ENCODE measurements at regions not wholly inside any gene's neighbourhood (a gene's known extent, or its start where the extent isn't known, plus 50 kb on each side); places are given as distances from the start of the nearest gene placed in this dataset.
"Not testable (repeated sequence)": the region's sequence is repeated elsewhere in the genome, so short reads cannot be mapped to it uniquely, and the experiment has no call there.

DNA sequence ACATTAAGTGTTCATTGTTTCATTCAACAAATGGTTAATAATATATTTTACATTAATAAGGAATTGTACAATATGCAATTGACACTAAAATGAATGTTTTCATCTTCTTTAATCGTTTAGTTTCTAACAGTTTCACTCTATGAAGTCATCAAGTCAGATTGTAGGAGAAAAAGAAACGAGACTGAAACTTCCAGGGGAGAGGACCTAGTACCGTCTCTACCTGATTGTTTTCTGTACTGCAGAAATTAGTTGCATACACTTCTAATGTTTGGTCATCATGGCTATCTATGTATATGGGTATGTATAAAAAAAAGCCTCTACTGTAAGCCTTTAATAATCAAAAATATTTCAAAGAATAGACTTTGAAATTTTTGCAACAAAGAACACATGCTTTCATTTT is 1350.9 kb downstream of the ARAP2 start:
- DNase-seq (ENCODE audit: low spot score), result no peak

- DNase-seq (ENCODE audit: low spot score), result no peak
These were observed 1324.3 kb downstream of the ARAP2 start for GRCh38 chr4:34920032-34920431.

DNA sequence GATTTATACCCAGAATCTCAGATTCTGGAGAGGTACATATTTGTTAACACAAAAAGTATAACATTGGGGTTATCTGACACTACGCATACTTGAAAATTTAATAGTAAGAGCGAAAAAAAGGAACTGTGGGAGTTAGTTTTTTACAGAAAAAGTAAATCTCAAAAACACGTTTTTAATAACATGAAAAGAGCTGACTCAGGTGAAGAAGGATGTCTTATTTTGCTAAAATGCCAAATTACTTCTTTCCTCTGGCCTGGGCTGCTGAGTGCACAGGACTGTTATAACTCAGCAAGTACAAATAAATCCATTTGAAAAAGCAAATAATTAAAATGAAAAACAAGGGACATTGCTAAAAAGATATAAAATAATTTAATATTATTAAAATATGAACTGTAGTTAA is 1322.9 kb downstream of the ARAP2 start:
- no peak for DNase-seq (ENCODE audit: low spot score)

DNA sequence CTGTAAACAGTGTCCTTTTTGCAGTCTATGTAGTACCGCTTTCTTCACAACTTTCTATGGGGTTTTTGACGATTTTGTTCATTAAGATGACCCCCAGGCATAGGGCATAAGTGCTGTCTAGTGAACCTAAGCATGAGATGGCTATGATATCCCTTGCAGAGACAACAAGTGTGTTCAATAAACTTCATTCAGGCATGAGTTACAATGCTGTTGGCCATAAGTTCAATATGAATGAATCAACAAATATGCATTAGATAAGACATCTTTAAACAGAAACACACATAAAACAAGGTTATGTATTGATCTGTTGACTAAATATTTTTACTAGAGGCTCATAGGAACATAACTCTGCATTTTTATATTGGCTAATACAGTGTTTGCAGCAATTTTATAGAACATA is 1322.0 kb downstream of the ARAP2 start:
- no peak for DNase-seq (ENCODE audit: low spot score)

GRCh38 chr4:34932591-34932990 is 1311.7 kb downstream of the ARAP2 start:
- no peak for DNase-seq (ENCODE audit: low spot score)

- DNase-seq (ENCODE audit: low spot score), result no peak
These were observed 1308.6 kb downstream of the ARAP2 start for GRCh38 chr4:34935739-34936138.

GRCh38 chr4:34939073-34939472 is 1305.2 kb downstream of the ARAP2 start:
- DNase-seq (ENCODE audit: low spot score), result no peak

- DNase-seq (ENCODE audit: low spot score), result no peak
These were observed 1300.5 kb downstream of the ARAP2 start for GRCh38 chr4:34943741-34944386.

DNA sequence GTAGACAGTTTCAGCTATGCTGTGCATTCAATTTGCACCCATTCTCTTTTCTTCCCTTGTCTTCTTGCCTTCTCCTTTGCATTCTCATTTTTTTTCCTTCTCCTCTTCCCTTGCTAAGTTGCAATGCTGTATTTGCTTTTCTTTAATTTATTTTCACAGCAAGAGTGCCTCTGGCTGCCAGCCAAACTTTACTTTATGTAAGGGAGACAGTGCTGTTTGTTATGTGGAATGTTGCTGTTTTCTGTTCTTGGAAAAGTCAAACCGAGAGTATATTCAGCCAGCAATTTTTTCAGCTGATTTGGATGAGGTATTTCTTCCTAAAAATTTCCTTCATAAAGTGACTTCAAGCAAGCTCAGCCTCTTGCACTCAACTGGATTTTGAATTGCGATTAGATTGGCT is 1293.4 kb downstream of the ARAP2 start:
- no peak for DNase-seq (ENCODE audit: low spot score)

- DNase-seq (ENCODE audit: low spot score), result no peak
These were observed 1291.0 kb downstream of the ARAP2 start for GRCh38 chr4:34953145-34953799.

GRCh38 chr4:34964613-34965012 is 1279.7 kb downstream of the ARAP2 start:
- no peak for DNase-seq (ENCODE audit: low spot score)

GRCh38 chr4:34972189-34972588 is 1272.1 kb downstream of the ARAP2 start:
- DNase-seq (ENCODE audit: low spot score), result no peak

- DNase-seq (ENCODE audit: low spot score), result no peak
These were observed 1270.5 kb downstream of the ARAP2 start for GRCh38 chr4:34973650-34974312.

DNA sequence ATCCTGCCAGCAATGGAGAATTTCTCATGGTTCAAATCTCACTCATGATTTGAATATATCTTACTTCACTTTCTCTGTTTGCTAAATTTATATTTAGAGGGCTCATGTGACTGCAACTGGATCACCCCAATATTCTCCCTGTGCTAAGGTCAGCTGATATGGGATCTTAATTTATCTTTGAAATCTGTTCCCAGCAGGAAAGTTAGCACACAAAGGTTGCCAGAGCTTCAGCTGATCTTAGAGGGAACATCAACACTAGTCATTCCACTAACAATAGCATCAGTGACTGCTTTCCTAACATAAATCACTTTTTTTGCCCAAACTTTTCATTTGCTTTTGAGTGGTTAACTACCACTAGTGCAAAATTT is 1270.0 kb downstream of the ARAP2 start:
- DNase-seq (ENCODE audit: low spot score), result no peak

- not testable (repeated sequence) for DNase-seq (ENCODE audit: low spot score)
These were observed 1223.1 kb downstream of the ARAP2 start for GRCh38 chr4:35021222-35021621.

DNA sequence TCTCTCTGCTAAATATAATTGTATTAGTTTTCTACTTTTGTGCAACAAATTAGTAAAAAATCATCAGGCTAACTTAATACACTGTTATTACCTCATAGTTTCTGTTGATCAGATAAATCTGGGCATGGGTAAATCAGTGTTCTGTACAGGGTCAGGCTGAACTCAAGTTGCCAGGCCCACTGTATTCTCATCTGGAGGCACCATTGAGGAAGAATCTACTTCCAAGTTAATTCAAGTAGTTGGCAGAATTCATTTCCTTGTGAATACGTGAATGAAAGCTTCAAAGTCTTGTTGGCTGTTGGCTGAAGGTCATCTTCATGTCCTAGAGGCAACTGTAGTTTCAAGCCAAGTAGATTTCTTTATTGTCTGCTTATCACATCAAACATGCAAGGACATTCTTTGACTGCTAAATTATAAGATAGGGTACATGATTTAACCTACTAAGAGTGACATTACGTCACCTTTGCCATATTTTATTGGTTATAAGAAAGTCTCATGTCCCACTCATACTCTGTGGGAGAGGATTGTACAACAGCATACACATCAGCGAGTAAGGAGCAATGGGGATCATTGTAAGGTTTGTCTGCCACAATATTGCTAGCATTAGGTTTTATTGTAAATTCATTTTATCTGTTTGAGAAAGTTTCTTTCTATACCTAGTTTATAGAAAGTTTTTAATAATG is 1219.0 kb downstream of the ARAP2 start:
- DNase-seq (ENCODE audit: low spot score), result no peak

DNA sequence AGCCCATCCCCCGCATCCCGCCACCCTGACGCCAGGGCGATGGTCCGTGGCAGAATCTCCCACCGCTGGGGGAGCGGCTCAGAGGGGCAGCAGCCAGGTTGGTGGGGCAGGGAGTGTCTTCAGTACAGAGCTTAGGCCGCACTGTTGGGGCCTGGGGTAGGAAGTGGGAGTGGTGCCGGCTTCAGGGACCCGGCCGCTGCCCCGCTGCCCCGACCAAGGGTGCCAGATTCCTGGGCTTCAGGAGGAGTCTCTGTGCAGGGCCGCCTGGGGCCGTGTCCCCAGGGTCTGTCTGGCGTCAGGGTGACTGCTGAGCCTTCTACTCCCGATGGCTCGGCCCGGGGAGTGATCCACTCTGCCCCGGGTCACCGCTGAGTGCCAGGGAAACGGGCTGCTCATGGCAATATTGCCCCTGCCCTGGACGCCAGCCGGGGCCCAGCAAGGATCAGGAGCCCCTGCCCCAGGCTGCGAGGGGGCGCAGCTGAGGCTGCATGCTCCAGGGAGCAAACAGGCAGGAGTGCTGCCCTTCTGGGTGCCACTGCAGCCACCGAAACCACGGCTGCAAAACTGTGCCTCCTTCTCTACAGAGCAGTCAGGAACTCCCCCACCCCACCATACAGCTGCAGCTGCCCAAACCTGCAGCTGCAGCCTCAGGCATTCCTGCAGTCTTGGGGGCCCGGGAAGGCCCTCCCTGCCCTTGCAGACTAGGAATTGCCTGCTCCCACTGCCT is 1206.1 kb downstream of the ARAP2 start:
- DNase-seq (ENCODE audit: low spot score), result no peak

GRCh38 chr4:35038845-35039244 is 1205.5 kb downstream of the ARAP2 start:
- DNase-seq (ENCODE audit: low spot score), result no peak

DNA sequence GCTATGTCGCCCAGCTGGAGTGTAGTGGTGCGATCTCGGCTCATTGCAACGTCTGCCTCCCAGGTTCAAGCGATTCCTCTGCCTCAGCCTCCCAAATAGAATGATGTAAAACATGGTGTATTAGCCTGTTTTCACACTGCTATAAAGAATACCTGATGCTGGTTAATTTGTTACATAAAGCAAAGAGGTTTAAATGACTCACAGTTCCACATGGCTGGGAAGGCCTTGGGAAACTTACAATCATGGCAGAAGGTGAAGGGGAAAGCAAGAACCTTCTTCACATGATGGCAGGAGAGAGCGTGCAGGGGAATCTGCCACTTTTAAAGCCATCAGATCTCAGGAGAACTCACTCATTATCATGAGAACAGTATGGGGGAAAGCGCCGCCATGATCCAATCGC is 1191.8 kb downstream of the ARAP2 start:
- no peak for DNase-seq (ENCODE audit: low spot score)

GRCh38 chr4:35063031-35063570 is 1181.2 kb downstream of the ARAP2 start:
- DNase-seq (ENCODE audit: low spot score), result no peak

GRCh38 chr4:35066406-35066805 is 1177.9 kb downstream of the ARAP2 start:
- no peak for DNase-seq (ENCODE audit: low spot score)

DNA sequence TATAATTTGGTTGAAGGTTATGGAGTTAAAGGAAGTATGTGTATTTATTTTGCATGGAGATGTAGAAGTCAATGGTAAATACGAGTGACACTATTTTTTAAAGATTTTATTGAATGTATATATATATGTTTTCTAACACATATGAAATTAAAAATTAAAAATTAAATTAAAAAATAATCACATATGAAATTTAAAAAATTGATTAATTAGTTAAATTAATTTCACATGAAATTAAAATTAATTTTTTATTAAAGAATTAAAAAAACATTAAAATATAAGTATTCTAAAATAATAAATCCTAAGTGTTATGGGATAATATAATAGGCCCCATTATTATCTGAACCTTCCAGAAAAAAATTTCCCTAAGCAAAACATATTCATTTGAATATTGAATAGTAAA is 1163.5 kb downstream of the ARAP2 start:
- no peak for DNase-seq (ENCODE audit: low spot score)
